Adrenal gland (tissue), 5 donors: ENCODE measurements at regions not wholly inside any gene's neighbourhood (a gene's known extent, or its start where the extent isn't known, plus 50 kb on each side); places are given as distances from the start of the nearest gene placed in this dataset.

Source experiments
- CTCF ChIP-seq, 6 experiments: fragments of 450-650 bp in 4 of 6; fragments of 200-600 bp in 2 of 6; sonication (generic) in 1 of 6; IDR thresholded peaks; 1 replicate in 5 of 6; 2 replicates in 1 of 6; pipeline versions ENCODE4 v1.5.1 to v1.8.0; 2016 to 2021; ENCODE audit warnings: antibody characterized with exemption in 6 of 6, mild to moderate bottlenecking in 2 of 6, moderate library complexity in 1 of 6
- POLR2A ChIP-seq, 2 donors: fragments of 450-650 bp; IDR thresholded peaks; one replicate each; pipeline ENCODE4 v1.6.1; 2017; ENCODE audit warnings: antibody characterized with exemption in 2 of 2, mild to moderate bottlenecking in 2 of 2, moderate library complexity in 1 of 2
- donor health status: DM: no; HTN: no; CAD: no.

DNA sequence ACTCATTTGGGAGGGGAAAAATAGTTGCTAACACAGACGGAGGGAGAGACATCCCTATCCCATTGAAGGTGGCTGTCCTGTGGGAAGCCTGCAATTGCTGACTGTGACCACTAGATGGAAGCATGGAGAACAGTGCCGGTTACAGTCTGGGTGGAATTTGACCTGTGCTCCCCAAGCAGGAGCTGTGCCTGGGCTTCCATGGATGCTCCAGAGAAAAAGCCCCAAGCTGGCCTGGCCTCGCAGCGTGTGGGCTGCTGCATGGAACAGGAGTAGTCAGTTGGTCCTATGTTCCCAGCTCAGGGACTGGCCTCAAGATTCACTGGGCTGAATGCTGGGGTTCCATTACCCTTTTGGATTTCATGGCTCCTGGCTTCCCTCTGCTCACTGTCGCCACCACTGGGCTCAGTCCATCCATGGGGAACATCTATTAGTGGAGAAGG, 116.3 kb upstream of the CHD6 start:
- TF ChIP-seq CTCF (IDR thresholded peaks at IDR 0.05) (peak; percentile 62 to 86 (median 78)), POLR2A (IDR thresholded peaks at IDR 0.05) (no peak)
